OCI-LY3 (cell line): ENCODE measurements at regions not wholly inside any gene's neighbourhood (a gene's known extent, or its start where the extent isn't known, plus 50 kb on each side); places are given as distances from the start of the nearest gene placed in this dataset.

Experiments used
- H2AFZ ChIP-seq: fragments of 200-600, 300-600 bp; shearing (Covaris generic); 2 replicates; pipeline ENCODE4 v1.6.0; 2014; ENCODE audit warnings: antibody characterized with exemption, low read depth, low read length
- H3K27ac ChIP-seq: fragments of 200-600, 300-600 bp; sonication (generic); 2 replicates; pipeline ENCODE4 v1.5.1; 2014; ENCODE audit warnings: mild to moderate bottlenecking, low read length, moderate library complexity, mixed read lengths
- H3K27me3 ChIP-seq: fragments of 200-600, 300-600 bp; sonication (generic); 2 replicates; pipeline ENCODE4 v1.6.1; 2014; ENCODE audit warnings: low read depth, low read length, mixed read lengths
- H3K36me3 ChIP-seq: fragments of 200-600, 300-600 bp; sonication (generic); replicated peaks from 2 replicates; pipeline ENCODE3; 2014; ENCODE audit warnings: low read depth, low read length, mixed read lengths
- H3K4me1 ChIP-seq: fragments of 300-600, 200-600 bp; sonication (generic); 2 replicates; pipeline ENCODE4 v1.6.1; 2014; ENCODE audit warnings: low read length, mixed read lengths
- H3K4me2 ChIP-seq: fragments of 200-600, 300-600 bp; sonication (generic); 2 replicates; pipeline ENCODE4 v1.6.1; 2014; ENCODE audit warnings: low read length, mixed read lengths
- H3K4me3 ChIP-seq: fragments of 300-600, 200-600 bp; sonication (generic); 2 replicates; pipeline ENCODE4 v1.5.1; 2014; ENCODE audit warnings: antibody characterized with exemption, mild to moderate bottlenecking, low read length, moderate library complexity
- H3K79me2 ChIP-seq: fragments of 300-600, 200-600 bp; shearing (Covaris generic); 2 replicates; pipeline ENCODE4 v1.6.1; 2014; ENCODE audit warnings: mild to moderate bottlenecking, low read length, mixed read lengths
- H3K9ac ChIP-seq: fragments of 300-600, 200-600 bp; shearing (Covaris generic); 2 replicates; pipeline ENCODE4 v1.6.0; 2014; ENCODE audit warnings: mild to moderate bottlenecking, low read length, moderate library complexity
- H3K9me3 ChIP-seq: fragments of 200-600, 300-600 bp; shearing (Covaris generic); 2 replicates; pipeline ENCODE4 v1.6.1; 2014; ENCODE audit warnings: low read length, mixed read lengths; ENCODE audit not compliant: insufficient read depth
- H4K20me1 ChIP-seq: fragments of 200-600, 300-600 bp; sonication (generic); 2 replicates; pipeline ENCODE4 v1.6.1; 2016; ENCODE audit warnings: low read length, mixed read lengths; ENCODE audit not compliant: insufficient read depth
- EZH2phosphoT487 ChIP-seq: fragments of 200-600 bp; shearing (Covaris generic); IDR thresholded peaks from 2 replicates; pipeline ENCODE4 v1.6.1; 2018; ENCODE audit warnings: antibody characterized with exemption, mixed run types, low read depth
- TF ChIP-seq, protein P1 (sequence below): fragments of 200-600, 300-600 bp; sonication (generic); IDR thresholded peaks from 2 replicates; pipeline ENCODE4 v1.5.1; 2014; ENCODE audit warnings: antibody characterized with exemption, low read length, low read depth

DNA sequence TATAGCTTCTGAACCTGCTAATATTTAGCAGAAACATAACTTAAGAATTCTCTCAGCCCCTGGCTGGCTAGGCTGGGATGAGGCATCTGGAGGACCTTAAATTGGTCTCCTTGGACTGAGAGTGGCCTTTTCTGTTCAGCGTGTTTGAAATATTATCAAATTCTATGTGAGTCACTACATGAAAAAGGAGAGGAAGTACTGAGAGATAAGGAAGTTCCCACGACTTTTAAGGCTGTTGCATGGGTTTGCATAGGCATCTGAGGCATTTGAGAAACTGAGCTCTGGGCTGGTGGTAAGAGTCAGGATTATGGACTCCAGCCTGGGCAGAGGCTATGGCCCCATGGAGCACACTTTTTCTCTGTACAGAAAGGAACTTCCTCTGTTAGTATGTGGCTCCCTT lies 816.2 kb upstream of the GRAMD2B start:
- H3K27me3 ChIP-seq: no peaks in the 10 kb centered on the region
- no peak for TF ChIP-seq EZH2phosphoT487
- TF ChIP-seq, protein P1, sequence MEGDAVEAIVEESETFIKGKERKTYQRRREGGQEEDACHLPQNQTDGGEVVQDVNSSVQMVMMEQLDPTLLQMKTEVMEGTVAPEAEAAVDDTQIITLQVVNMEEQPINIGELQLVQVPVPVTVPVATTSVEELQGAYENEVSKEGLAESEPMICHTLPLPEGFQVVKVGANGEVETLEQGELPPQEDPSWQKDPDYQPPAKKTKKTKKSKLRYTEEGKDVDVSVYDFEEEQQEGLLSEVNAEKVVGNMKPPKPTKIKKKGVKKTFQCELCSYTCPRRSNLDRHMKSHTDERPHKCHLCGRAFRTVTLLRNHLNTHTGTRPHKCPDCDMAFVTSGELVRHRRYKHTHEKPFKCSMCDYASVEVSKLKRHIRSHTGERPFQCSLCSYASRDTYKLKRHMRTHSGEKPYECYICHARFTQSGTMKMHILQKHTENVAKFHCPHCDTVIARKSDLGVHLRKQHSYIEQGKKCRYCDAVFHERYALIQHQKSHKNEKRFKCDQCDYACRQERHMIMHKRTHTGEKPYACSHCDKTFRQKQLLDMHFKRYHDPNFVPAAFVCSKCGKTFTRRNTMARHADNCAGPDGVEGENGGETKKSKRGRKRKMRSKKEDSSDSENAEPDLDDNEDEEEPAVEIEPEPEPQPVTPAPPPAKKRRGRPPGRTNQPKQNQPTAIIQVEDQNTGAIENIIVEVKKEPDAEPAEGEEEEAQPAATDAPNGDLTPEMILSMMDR: no peak
- peaks cover 13% of the 10 kb centered on the region for H3K4me1 ChIP-seq
- H3K9ac ChIP-seq: no peak overlapping the region
- H3K9me3 ChIP-seq: no peaks in the 10 kb centered on the region
- H3K4me2 ChIP-seq: peak overlapping the region; percentile 41
- no peak overlapping the region for H2AFZ ChIP-seq
- no peaks in the 10 kb centered on the region for H3K36me3 ChIP-seq
- no peaks in the 10 kb centered on the region for H3K79me2 ChIP-seq
- no peaks in the 10 kb centered on the region for H4K20me1 ChIP-seq
- no peak overlapping the region for H3K4me3 ChIP-seq
- no peak overlapping the region for H3K27ac ChIP-seq

GRCh38 chr5:125609011-125609410 lies 814.2 kb upstream of the GRAMD2B start:
- H3K27me3 ChIP-seq: no peaks in the 10 kb centered on the region

GRCh38 chr5:125610892-125611291 lies 812.3 kb upstream of the GRAMD2B start:
- Histone ChIP-seq H3K9ac (no peak overlapping the region), H3K79me2 (no peaks in the 10 kb centered on the region), H3K36me3 (no peaks in the 10 kb centered on the region), H3K4me1 (peaks cover 13% of the 10 kb centered on the region), H3K4me3 (no peak overlapping the region), H3K4me2 (no peak overlapping the region), H3K27ac (no peak overlapping the region), H4K20me1 (no peaks in the 10 kb centered on the region), H3K9me3 (no peaks in the 10 kb centered on the region), H3K27me3 (no peaks in the 10 kb centered on the region), H2AFZ (no peak overlapping the region)
- no peak for TF ChIP-seq EZH2phosphoT487
- TF ChIP-seq, protein P1: no peak

More at GRCh38 chr5:125609011-125609410, 814.2 kb upstream of the GRAMD2B start:
- no peak overlapping the region for H2AFZ ChIP-seq
- no peaks in the 10 kb centered on the region for H4K20me1 ChIP-seq
- no peaks in the 10 kb centered on the region for H3K9me3 ChIP-seq
- H3K4me2 ChIP-seq: no peak overlapping the region
- H3K36me3 ChIP-seq: no peaks in the 10 kb centered on the region
- H3K9ac ChIP-seq: no peak overlapping the region
- peaks cover 13% of the 10 kb centered on the region for H3K4me1 ChIP-seq
- TF ChIP-seq EZH2phosphoT487: no peak
- TF ChIP-seq, protein P1: no peak
- no peak overlapping the region for H3K27ac ChIP-seq
- H3K4me3 ChIP-seq: no peak overlapping the region
- no peaks in the 10 kb centered on the region for H3K79me2 ChIP-seq

DNA sequence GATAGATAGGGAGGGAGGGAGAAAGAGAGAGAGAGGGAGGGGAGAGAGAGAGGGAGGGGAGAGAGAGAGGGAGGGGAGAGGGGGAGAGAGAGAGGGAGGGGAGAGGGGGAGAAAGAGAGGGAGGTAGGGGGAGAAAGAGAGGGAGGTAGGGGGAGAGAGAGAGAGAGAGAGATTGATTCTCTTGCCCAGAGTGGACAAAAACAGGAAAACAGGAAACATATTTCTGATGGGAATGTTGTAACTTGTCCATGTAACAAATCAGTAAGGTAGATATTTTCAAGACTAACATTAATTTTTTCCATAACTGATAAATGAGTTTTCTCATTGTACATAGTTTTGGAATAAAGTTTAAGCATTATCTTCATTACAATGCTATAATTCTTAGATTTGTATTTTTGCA lies 811.7 kb upstream of the GRAMD2B start:
- H3K27ac ChIP-seq: no peak overlapping the region
- H3K4me2 ChIP-seq: no peak overlapping the region
- H4K20me1 ChIP-seq: no peaks in the 10 kb centered on the region
- H3K9me3 ChIP-seq: no peaks in the 10 kb centered on the region
- no peaks in the 10 kb centered on the region for H3K36me3 ChIP-seq
- TF ChIP-seq, protein P1: no peak
- TF ChIP-seq EZH2phosphoT487: no peak
- no peak overlapping the region for H2AFZ ChIP-seq
- H3K4me1 ChIP-seq: peaks cover 11% of the 10 kb centered on the region
- H3K9ac ChIP-seq: no peak overlapping the region
- no peak overlapping the region for H3K4me3 ChIP-seq
- no peaks in the 10 kb centered on the region for H3K27me3 ChIP-seq
- no peaks in the 10 kb centered on the region for H3K79me2 ChIP-seq
